K562 (cell line): ENCODE measurements at regions not wholly inside any gene's neighbourhood (a gene's known extent, or its start where the extent isn't known, plus 50 kb on each side); places are given as distances from the start of the nearest gene placed in this dataset.

Source experiments
- C11orf30 ChIP-seq: fragments of 450-650 bp; IDR thresholded peaks from 2 replicates; pipeline ENCODE4 v1.6.1; 2016; ENCODE audit warnings: low read depth, mild to moderate bottlenecking
- PHB ChIP-seq: fragments of 250-450 bp; sonication (Bioruptor Pico); IDR thresholded peaks from 2 replicates; pipeline ENCODE4 v1.5.0; 2021
- U2AF1 ChIP-seq: fragments of 200-400 bp; formaldehyde crosslinking; optimal IDR thresholded peaks from 2 replicates; pipeline ENCODE3; 2017; ENCODE audit warnings: mild to moderate bottlenecking, low read depth, low read length, moderate library complexity
- ZBTB7A ChIP-seq: IDR thresholded peaks from 2 replicates; pipeline ENCODE4 v1.6.1; 2011; ENCODE audit warnings: low read depth, mild to moderate bottlenecking, low read length, moderate library complexity, borderline replicate concordance; ENCODE audit not compliant: control insufficient read depth
- ZNF282 ChIP-seq: sonication (generic); formaldehyde crosslinking; IDR thresholded peaks from 2 replicates; pipeline ENCODE4 v1.8.1; 2023; ENCODE audit warnings: missing genetic modification reagents
- TF ChIP-seq, protein P1 (sequence below): fragments of 450-650 bp; IDR thresholded peaks from 2 replicates; pipeline ENCODE4 v1.6.1; 2016; ENCODE audit warnings: low read depth
- TF ChIP-seq, protein P2 (sequence below): fragments of 250-450 bp; sonication (Bioruptor Pico); IDR thresholded peaks from 2 replicates; pipeline ENCODE4 v1.8.0; 2021; ENCODE audit warnings: borderline replicate concordance, mild to moderate bottlenecking, moderate library complexity; ENCODE audit not compliant: poor library complexity, severe bottlenecking
- TF ChIP-seq, protein P3 (sequence below): fragments of 250-450 bp; sonication (Bioruptor Pico); IDR thresholded peaks from 2 replicates; pipeline ENCODE4 v1.5.1; 2021; ENCODE audit warnings: mild to moderate bottlenecking
- TF ChIP-seq, protein P4 (sequence below): fragments of 450-650 bp; IDR thresholded peaks from 2 replicates; pipeline ENCODE4 v1.6.1; 2014; ENCODE audit warnings: low read depth, mild to moderate bottlenecking, moderate library complexity, borderline replicate concordance
- TF ChIP-seq, protein P5 (sequence below): fragments of 250-450 bp; sonication (Bioruptor Pico); IDR thresholded peaks from 2 replicates; pipeline ENCODE4 v1.5.0; 2020; ENCODE audit warnings: mild to moderate bottlenecking, borderline replicate concordance
- TF ChIP-seq, protein P6 (sequence below): fragments of 250-450 bp; sonication (Bioruptor Pico); IDR thresholded peaks from 2 replicates; pipeline ENCODE4 v1.8.0; 2022; ENCODE audit warnings: inconsistent platforms

DNA sequence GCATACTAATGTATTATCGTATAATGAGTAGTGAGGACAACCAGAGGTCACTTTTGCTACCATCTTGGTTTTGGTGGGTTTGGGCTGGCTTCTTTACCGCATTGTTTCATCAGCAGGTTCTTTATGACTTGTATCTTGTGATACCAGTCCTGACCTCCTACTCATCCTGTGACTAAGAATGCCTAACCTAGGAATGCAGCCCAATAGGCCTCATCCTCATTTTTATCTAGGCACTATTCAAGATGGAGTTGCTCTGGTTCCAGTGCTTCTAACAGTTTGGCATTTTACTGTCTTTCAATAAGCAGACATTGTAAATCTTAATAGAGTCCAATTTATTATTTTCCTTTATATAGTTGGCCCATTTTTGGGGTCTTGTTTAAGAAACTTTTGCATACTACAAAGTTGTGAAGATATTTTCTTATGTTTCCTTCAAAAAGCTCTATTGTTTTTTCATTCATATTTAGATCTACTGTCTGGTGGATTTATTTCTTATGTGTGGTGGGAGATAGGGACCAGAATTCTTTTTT, 60.8 kb upstream of the RNU6-1 start (continued):
- TF ChIP-seq, protein P1, sequence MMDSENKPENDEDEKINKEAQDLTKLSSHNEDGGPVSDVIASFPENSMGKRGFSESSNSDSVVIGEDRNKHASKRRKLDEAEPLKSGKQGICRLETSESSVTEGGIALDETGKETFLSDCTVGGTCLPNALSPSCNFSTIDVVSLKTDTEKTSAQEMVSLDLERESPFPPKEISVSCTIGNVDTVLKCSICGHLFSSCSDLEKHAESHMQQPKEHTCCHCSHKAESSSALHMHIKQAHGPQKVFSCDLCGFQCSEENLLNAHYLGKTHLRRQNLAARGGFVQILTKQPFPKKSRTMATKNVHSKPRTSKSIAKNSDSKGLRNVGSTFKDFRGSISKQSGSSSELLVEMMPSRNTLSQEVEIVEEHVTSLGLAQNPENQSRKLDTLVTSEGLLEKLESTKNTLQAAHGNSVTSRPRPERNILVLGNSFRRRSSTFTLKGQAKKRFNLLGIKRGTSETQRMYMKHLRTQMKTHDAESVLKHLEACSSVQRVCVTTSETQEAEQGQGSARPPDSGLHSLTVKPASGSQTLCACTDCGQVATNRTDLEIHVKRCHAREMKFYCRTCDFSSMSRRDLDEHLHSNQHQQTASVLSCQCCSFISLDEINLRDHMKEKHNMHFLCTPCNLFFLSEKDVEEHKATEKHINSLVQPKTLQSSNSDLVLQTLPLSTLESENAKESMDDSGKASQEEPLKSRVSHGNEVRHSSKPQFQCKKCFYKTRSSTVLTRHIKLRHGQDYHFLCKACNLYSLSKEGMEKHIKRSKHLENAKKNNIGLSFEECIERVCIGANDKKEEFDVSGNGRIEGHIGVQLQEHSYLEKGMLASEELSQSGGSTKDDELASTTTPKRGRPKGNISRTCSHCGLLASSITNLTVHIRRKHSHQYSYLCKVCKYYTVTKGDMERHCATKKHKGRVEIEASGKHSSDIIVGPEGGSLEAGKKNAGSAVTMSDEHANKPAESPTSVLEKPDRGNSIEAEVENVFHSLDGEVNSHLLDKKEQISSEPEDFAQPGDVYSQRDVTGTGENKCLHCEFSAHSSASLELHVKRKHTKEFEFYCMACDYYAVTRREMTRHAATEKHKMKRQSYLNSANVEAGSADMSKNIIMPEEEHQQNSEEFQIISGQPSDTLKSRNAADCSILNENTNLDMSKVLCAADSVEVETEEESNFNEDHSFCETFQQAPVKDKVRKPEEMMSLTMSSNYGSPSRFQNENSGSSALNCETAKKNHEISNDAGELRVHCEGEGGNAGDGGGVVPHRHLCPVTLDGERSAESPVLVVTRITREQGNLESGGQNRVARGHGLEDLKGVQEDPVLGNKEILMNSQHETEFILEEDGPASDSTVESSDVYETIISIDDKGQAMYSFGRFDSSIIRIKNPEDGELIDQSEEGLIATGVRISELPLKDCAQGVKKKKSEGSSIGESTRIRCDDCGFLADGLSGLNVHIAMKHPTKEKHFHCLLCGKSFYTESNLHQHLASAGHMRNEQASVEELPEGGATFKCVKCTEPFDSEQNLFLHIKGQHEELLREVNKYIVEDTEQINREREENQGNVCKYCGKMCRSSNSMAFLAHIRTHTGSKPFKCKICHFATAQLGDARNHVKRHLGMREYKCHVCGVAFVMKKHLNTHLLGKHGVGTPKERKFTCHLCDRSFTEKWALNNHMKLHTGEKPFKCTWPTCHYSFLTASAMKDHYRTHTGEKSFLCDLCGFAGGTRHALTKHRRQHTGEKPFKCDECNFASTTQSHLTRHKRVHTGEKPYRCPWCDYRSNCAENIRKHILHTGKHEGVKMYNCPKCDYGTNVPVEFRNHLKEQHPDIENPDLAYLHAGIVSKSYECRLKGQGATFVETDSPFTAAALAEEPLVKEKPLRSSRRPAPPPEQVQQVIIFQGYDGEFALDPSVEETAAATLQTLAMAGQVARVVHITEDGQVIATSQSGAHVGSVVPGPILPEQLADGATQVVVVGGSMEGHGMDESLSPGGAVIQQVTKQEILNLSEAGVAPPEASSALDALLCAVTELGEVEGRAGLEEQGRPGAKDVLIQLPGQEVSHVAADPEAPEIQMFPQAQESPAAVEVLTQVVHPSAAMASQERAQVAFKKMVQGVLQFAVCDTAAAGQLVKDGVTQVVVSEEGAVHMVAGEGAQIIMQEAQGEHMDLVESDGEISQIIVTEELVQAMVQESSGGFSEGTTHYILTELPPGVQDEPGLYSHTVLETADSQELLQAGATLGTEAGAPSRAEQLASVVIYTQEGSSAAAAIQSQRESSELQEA: no peak
- TF ChIP-seq ZBTB7A: no peak
- TF ChIP-seq, protein P2, sequence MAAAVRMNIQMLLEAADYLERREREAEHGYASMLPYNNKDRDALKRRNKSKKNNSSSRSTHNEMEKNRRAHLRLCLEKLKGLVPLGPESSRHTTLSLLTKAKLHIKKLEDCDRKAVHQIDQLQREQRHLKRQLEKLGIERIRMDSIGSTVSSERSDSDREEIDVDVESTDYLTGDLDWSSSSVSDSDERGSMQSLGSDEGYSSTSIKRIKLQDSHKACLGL (CRISPR knock-in tag): no peak
- no peak for TF ChIP-seq C11orf30
- TF ChIP-seq, protein P3, sequence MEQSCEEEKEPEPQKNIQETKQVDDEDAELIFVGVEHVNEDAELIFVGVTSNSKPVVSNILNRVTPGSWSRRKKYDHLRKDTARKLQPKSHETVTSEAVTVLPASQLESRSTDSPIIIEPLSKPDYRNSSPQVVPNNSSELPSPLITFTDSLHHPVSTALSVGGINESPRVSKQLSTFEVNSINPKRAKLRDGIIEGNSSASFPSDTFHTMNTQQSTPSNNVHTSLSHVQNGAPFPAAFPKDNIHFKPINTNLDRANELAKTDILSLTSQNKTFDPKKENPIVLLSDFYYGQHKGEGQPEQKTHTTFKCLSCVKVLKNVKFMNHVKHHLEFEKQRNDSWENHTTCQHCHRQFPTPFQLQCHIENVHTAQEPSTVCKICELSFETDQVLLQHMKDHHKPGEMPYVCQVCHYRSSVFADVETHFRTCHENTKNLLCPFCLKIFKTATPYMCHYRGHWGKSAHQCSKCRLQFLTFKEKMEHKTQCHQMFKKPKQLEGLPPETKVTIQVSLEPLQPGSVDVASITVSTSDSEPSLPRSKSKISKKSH (CRISPR knock-in tag): no peak
- TF ChIP-seq, protein P4, sequence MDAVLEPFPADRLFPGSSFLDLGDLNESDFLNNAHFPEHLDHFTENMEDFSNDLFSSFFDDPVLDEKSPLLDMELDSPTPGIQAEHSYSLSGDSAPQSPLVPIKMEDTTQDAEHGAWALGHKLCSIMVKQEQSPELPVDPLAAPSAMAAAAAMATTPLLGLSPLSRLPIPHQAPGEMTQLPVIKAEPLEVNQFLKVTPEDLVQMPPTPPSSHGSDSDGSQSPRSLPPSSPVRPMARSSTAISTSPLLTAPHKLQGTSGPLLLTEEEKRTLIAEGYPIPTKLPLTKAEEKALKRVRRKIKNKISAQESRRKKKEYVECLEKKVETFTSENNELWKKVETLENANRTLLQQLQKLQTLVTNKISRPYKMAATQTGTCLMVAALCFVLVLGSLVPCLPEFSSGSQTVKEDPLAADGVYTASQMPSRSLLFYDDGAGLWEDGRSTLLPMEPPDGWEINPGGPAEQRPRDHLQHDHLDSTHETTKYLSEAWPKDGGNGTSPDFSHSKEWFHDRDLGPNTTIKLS: no peak
- TF ChIP-seq, protein P5, sequence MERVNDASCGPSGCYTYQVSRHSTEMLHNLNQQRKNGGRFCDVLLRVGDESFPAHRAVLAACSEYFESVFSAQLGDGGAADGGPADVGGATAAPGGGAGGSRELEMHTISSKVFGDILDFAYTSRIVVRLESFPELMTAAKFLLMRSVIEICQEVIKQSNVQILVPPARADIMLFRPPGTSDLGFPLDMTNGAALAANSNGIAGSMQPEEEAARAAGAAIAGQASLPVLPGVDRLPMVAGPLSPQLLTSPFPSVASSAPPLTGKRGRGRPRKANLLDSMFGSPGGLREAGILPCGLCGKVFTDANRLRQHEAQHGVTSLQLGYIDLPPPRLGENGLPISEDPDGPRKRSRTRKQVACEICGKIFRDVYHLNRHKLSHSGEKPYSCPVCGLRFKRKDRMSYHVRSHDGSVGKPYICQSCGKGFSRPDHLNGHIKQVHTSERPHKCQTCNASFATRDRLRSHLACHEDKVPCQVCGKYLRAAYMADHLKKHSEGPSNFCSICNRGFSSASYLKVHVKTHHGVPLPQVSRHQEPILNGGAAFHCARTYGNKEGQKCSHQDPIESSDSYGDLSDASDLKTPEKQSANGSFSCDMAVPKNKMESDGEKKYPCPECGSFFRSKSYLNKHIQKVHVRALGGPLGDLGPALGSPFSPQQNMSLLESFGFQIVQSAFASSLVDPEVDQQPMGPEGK (CRISPR knock-in tag): peak; percentile 80; the same call in 1 of the 2 replicates
- no peak for TF ChIP-seq ZNF282 (CRISPR knock-in tag)
- TF ChIP-seq U2AF1: no peak
- no peak for TF ChIP-seq PHB
- TF ChIP-seq, protein P6, sequence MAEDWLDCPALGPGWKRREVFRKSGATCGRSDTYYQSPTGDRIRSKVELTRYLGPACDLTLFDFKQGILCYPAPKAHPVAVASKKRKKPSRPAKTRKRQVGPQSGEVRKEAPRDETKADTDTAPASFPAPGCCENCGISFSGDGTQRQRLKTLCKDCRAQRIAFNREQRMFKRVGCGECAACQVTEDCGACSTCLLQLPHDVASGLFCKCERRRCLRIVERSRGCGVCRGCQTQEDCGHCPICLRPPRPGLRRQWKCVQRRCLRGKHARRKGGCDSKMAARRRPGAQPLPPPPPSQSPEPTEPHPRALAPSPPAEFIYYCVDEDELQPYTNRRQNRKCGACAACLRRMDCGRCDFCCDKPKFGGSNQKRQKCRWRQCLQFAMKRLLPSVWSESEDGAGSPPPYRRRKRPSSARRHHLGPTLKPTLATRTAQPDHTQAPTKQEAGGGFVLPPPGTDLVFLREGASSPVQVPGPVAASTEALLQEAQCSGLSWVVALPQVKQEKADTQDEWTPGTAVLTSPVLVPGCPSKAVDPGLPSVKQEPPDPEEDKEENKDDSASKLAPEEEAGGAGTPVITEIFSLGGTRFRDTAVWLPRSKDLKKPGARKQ: peak; percentile 79; the same call in 1 of the 2 replicates
